Hepatocyte (in vitro differentiated cells): ENCODE measurements at regions not wholly inside any gene's neighbourhood (a gene's known extent, or its start where the extent isn't known, plus 50 kb on each side); places are given as distances from the start of the nearest gene placed in this dataset.

Experiments
- DNase-seq: peaks from one replicate; pipeline ENCODE4 v3.0.0-alpha.2; 2016; ENCODE audit warnings: low spot score
- H2AFZ ChIP-seq: fragments of 200-600 bp; sonication (generic); 2 replicates; pipeline ENCODE4 v1.6.0; 2016; ENCODE audit warnings: antibody characterized with exemption, mild to moderate bottlenecking
- H3K27ac ChIP-seq: fragments of 200-600 bp; sonication (generic); 2 replicates; pipeline ENCODE4 v1.5.1; 2016; ENCODE audit warnings: mild to moderate bottlenecking
- H3K27me3 ChIP-seq: fragments of 200-600 bp; sonication (generic); 2 replicates; pipeline ENCODE4 v1.6.1; 2016
- H3K36me3 ChIP-seq: fragments of 200-600 bp; sonication (generic); replicated peaks from 2 replicates; pipeline ENCODE4 v1.5.1; 2016; ENCODE audit warnings: low read depth; ENCODE audit not compliant: insufficient read depth
- H3K4me1 ChIP-seq: fragments of 200-600 bp; sonication (generic); 2 replicates; pipeline ENCODE4 v1.5.1; 2016; ENCODE audit warnings: mild to moderate bottlenecking, moderate library complexity; ENCODE audit not compliant: insufficient read depth
- H3K4me2 ChIP-seq: fragments of 200-600 bp; sonication (generic); 2 replicates; pipeline ENCODE4 v1.6.0; 2016
- H3K4me3 ChIP-seq: fragments of 200-600 bp; sonication (generic); 2 replicates; pipeline ENCODE4 v1.5.1; 2016; ENCODE audit warnings: mild to moderate bottlenecking
- H3K79me2 ChIP-seq: fragments of 200-600 bp; sonication (generic); 2 replicates; pipeline ENCODE4 v1.6.0; 2017; ENCODE audit warnings: mild to moderate bottlenecking
- H3K9me2 ChIP-seq: fragments of 200-600 bp; sonication (generic); replicated peaks from 2 replicates; pipeline ENCODE4 v1.6.0; 2017; ENCODE audit warnings: mild to moderate bottlenecking; ENCODE audit not compliant: insufficient read depth
- H3K9me3 ChIP-seq: fragments of 200-600 bp; sonication (generic); 2 replicates; pipeline ENCODE4 v1.5.1; 2016; ENCODE audit warnings: low read depth, mild to moderate bottlenecking
- H4K20me1 ChIP-seq: fragments of 200-600 bp; sonication (generic); 2 replicates; pipeline ENCODE4 v1.6.0; 2016; ENCODE audit warnings: mild to moderate bottlenecking; ENCODE audit not compliant: insufficient read depth, poor library complexity, severe bottlenecking
- CTCF ChIP-seq: fragments of 200-600 bp; sonication (generic); IDR thresholded peaks from 2 replicates; pipeline ENCODE4 v1.5.1; 2016; ENCODE audit warnings: antibody characterized with exemption, mild to moderate bottlenecking; ENCODE audit not compliant: poor library complexity
- EZH2 ChIP-seq: fragments of 200-600 bp; sonication (generic); IDR thresholded peaks from 2 replicates; pipeline ENCODE4 v1.6.1; 2016; ENCODE audit warnings: antibody characterized with exemption, mild to moderate bottlenecking, borderline replicate concordance
- EZH2phosphoT487 ChIP-seq: fragments of 200-600 bp; sonication (generic); IDR thresholded peaks from one replicate; pipeline ENCODE4 v1.6.1; 2018; ENCODE audit warnings: antibody characterized with exemption, mild to moderate bottlenecking, low read depth, moderate library complexity; ENCODE audit not compliant: unreplicated experiment, severe bottlenecking
- WGBS: methylation state at CpG from one replicate; pipeline ENCODE4 v1.1.6; 2016; ENCODE audit warnings: low lambda C conversion rate; ENCODE audit errors: missing lambda C conversion rate; 5-methylcytosine and 5-hydroxymethylcytosine counted together

GRCh38 chr2:16152071-16152927, 211.9 kb downstream of the MYCN start:
- Histone ChIP-seq H3K9me3 (no peaks in the 10 kb centered on the region), H3K4me2 (no peak overlapping the region), H4K20me1 (no peaks in the 10 kb centered on the region), H3K4me3 (no peak overlapping the region), H3K27me3 (no peaks in the 10 kb centered on the region), H3K4me1 (no peaks in the 10 kb centered on the region), H2AFZ (no peak overlapping the region), H3K79me2 (no peaks in the 10 kb centered on the region), H3K36me3 (no peaks in the 10 kb centered on the region), H3K27ac (no peak overlapping the region), H3K9me2 (no peaks in the 10 kb centered on the region)
- no peak for DNase-seq
- TF ChIP-seq EZH2 (no peak), CTCF (no peak)
- 92% methylated on average over 5 of the region's 5 CpGs for WGBS

DNA sequence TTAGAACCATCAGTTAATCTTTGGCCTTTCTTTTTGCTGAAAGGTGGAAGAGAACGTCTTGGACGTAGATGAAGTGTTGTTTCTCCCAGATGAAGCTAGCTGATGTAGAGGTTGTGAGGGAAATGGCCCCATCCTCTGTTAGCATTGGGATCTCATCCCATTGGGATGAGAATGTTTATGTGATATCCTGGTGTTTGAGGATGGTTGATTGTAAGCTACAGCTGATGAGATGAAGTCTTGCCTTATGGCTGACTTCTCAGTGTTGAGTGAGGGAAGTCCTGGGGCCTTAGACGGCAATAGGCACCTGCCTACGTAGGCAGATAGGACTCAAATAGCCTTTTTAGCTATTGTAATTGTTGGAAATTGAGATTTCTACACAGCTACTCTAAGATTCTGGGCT, 211.3 kb downstream of the MYCN start:
- H2AFZ ChIP-seq, result no peak overlapping the region
- no peaks in the 10 kb centered on the region for H3K9me2 ChIP-seq
- H3K4me1 ChIP-seq, result no peaks in the 10 kb centered on the region
- H3K27ac ChIP-seq, result no peak overlapping the region
- H3K4me2 ChIP-seq, result no peak overlapping the region
- 94% methylated on average over 4 of the region's 4 CpGs for WGBS
- H3K9me3 ChIP-seq, result no peaks in the 10 kb centered on the region
- no peaks in the 10 kb centered on the region for H3K36me3 ChIP-seq
- TF ChIP-seq CTCF, result no peak
- no peak for TF ChIP-seq EZH2phosphoT487
- TF ChIP-seq EZH2, result no peak
- no peaks in the 10 kb centered on the region for H4K20me1 ChIP-seq
- H3K79me2 ChIP-seq, result no peaks in the 10 kb centered on the region
- DNase-seq, result no peak
- H3K27me3 ChIP-seq, result no peaks in the 10 kb centered on the region
- no peak overlapping the region for H3K4me3 ChIP-seq

DNA sequence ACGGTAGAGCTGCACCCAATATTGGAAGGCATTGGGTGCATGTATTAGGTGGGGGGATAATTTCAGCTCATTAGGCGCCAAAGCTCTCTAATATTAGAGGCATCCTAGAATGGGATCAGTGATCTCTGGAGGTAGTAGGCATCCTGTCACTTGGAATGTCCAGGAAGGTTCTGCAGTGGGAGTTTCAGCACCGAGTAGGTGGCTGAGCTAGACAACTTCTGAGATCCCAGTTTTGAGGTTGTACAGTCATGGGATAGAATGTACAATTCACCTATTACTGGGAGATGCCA, 210.9 kb downstream of the MYCN start:
- H3K9me3 ChIP-seq, result no peaks in the 10 kb centered on the region
- no peak overlapping the region for H2AFZ ChIP-seq
- no peak for DNase-seq

GRCh38 chr2:16150456-16151280, 210.3 kb downstream of the MYCN start:
- WGBS, result 91% methylated on average over 5 of the region's 5 CpGs
- H3K9me2 ChIP-seq, result no peaks in the 10 kb centered on the region
- H2AFZ ChIP-seq, result no peak overlapping the region
- no peaks in the 10 kb centered on the region for H3K4me1 ChIP-seq
- no peaks in the 10 kb centered on the region for H3K9me3 ChIP-seq
- TF ChIP-seq EZH2 (no peak), EZH2phosphoT487 (no peak), CTCF (no peak)
- H3K27ac ChIP-seq, result no peak overlapping the region
- no peaks in the 10 kb centered on the region for H3K27me3 ChIP-seq
- no peak for DNase-seq
- H3K4me3 ChIP-seq, result no peak overlapping the region
- H4K20me1 ChIP-seq, result no peaks in the 10 kb centered on the region
- H3K36me3 ChIP-seq, result no peaks in the 10 kb centered on the region
- H3K79me2 ChIP-seq, result no peaks in the 10 kb centered on the region
- no peak overlapping the region for H3K4me2 ChIP-seq

More for the DNA sequence above, 210.9 kb downstream of the MYCN start:
- H3K79me2 ChIP-seq, result no peaks in the 10 kb centered on the region
- no peak for TF ChIP-seq EZH2
- no peak for TF ChIP-seq EZH2phosphoT487
- no peaks in the 10 kb centered on the region for H4K20me1 ChIP-seq
- 93% methylated on average over 3 of the region's 3 CpGs for WGBS
- no peaks in the 10 kb centered on the region for H3K4me1 ChIP-seq
- no peaks in the 10 kb centered on the region for H3K9me2 ChIP-seq
- no peak overlapping the region for H3K4me3 ChIP-seq
- H3K27ac ChIP-seq, result no peak overlapping the region
- H3K4me2 ChIP-seq, result no peak overlapping the region
- H3K27me3 ChIP-seq, result no peaks in the 10 kb centered on the region
- H3K36me3 ChIP-seq, result no peaks in the 10 kb centered on the region
